Fibroblast of lung (primary cell): ENCODE measurements at regions not wholly inside any gene's neighbourhood (a gene's known extent, or its start where the extent isn't known, plus 50 kb on each side); places are given as distances from the start of the nearest gene placed in this dataset.

Experiments used
- EZH2 ChIP-seq: IDR thresholded peaks from 2 replicates; pipeline ENCODE4 v1.5.1; 2012; ENCODE audit warnings: low read length, control low read depth, mild to moderate bottlenecking; ENCODE audit errors: missing control alignments
- TF ChIP-seq, protein P1 (sequence below), 2 donors: IDR thresholded peaks in 1 of 2; conservative IDR thresholded peaks in 1 of 2; 1 replicate in 1 of 2; 2 replicates in 1 of 2; pipeline ENCODE4 v1.5.1; 2011 to 2012; ENCODE audit warnings: low read length in 2 of 2, control low read depth in 1 of 2, inconsistent platforms in 1 of 2, low read depth in 1 of 2, mild to moderate bottlenecking in 1 of 2

- TF ChIP-seq, protein P1, sequence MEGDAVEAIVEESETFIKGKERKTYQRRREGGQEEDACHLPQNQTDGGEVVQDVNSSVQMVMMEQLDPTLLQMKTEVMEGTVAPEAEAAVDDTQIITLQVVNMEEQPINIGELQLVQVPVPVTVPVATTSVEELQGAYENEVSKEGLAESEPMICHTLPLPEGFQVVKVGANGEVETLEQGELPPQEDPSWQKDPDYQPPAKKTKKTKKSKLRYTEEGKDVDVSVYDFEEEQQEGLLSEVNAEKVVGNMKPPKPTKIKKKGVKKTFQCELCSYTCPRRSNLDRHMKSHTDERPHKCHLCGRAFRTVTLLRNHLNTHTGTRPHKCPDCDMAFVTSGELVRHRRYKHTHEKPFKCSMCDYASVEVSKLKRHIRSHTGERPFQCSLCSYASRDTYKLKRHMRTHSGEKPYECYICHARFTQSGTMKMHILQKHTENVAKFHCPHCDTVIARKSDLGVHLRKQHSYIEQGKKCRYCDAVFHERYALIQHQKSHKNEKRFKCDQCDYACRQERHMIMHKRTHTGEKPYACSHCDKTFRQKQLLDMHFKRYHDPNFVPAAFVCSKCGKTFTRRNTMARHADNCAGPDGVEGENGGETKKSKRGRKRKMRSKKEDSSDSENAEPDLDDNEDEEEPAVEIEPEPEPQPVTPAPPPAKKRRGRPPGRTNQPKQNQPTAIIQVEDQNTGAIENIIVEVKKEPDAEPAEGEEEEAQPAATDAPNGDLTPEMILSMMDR (conservative IDR thresholded peaks at IDR 0.05 in 1 of 2, IDR thresholded peaks at IDR 0.05 in 1 of 2; ENCODE audit: low read depth in 1 of 2, low read length in 2 of 2): no peak
- TF ChIP-seq EZH2: no peak
Measured at GRCh38 chr7:19304086-19304485, 158.9 kb upstream of the FERD3L start.
